HCT116 (cell line): ENCODE measurements at regions not wholly inside any gene's neighbourhood (a gene's known extent, or its start where the extent isn't known, plus 50 kb on each side); places are given as distances from the start of the nearest gene placed in this dataset.

ENCODE experiments used
- ATAC-seq: fragments of 200-7000 bp; cut with Tn5 transposase; 2 replicates; pipeline ENCODE4 v1.9.1; 2020; ENCODE audit warnings: mild to moderate bottlenecking, moderate library complexity
- BruUV-seq: library from RNA; stranded (reverse); fragments of 400-500 nt; replicated peaks from 2 replicates; lab custom pipeline; 2021; lab: Mats Ljungman, UMichigan
- CTCF ChIA-PET: fragments of 300-600 bp; sonication (Branson Sonifier 250); formaldehyde crosslinking; loops from one replicate; lab custom pipeline; 2021; ENCODE audit warnings: antibody characterized with exemption; lab: Charles Lee
- POLR2A ChIA-PET: fragments of 300-600, 350-600 bp; sonication (Branson Sonifier 250); formaldehyde crosslinking; loops from one replicate; lab custom pipeline; 2021; ENCODE audit warnings: antibody characterized with exemption; lab: Charles Lee
- RAD21 ChIA-PET, 2 experiments: fragments of 300-600 bp; sonication (Branson Sonifier 250); formaldehyde crosslinking; loops; one replicate each; lab custom pipeline; 2023; ENCODE audit warnings: low total read pairs in 2 of 2; ENCODE audit not compliant: uncharacterized antibody in 2 of 2, unreplicated experiment in 2 of 2, low non-redundant PET in 1 of 2; lab: Charles Lee
- DNase-seq: peaks from one replicate; pipeline ENCODE4 v3.0.0-alpha.2; 2010; ENCODE audit warnings: low read depth, low spot score
- H2AFZ ChIP-seq: fragments of 200-600 bp; shearing (Covaris generic), sonication (generic); 2 replicates; pipeline ENCODE4 v1.6.1; 2017; ENCODE audit warnings: low read depth, mixed run types, mixed read lengths, antibody characterized with exemption, low read length; ENCODE audit not compliant: poor library complexity, severe bottlenecking
- H3K27ac ChIP-seq: 2 replicates; pipeline ENCODE4 v1.5.1; 2012; ENCODE audit warnings: low read depth, low read length
- H3K27me3 ChIP-seq: fragments of 200-600 bp; sonication (generic); 2 replicates; pipeline ENCODE4 v1.6.1; 2016; ENCODE audit warnings: mixed run types, low read length, mixed read lengths; ENCODE audit not compliant: insufficient read depth
- H3K36me3 ChIP-seq, 2 experiments: fragments of 200-500 bp in 1 of 2; fragments of 200-600 bp in 1 of 2; sonication (Bioruptor generic) in 1 of 2; sonication (generic) in 1 of 2; 2 replicates each; pipeline versions ENCODE4 v1.5.1 to v1.6.1; 2014 to 2016; ENCODE audit warnings: low read length in 2 of 2, inconsistent platforms in 1 of 2, mixed read lengths in 1 of 2, mixed run types in 1 of 2; ENCODE audit not compliant: insufficient read depth in 2 of 2, control insufficient read depth in 1 of 2
- H3K4me1 ChIP-seq, 2 experiments: fragments of 200-600 bp in 1 of 2; sonication (generic) in 1 of 2; 2 replicates each; pipeline versions ENCODE4 v1.5.1 to v1.6.1; 2012 to 2017; ENCODE audit warnings: low read length in 2 of 2, inconsistent platforms in 1 of 2, mild to moderate bottlenecking in 1 of 2, mixed read lengths in 1 of 2, mixed run types in 1 of 2, moderate library complexity in 1 of 2; ENCODE audit not compliant: insufficient read depth in 2 of 2, control insufficient read depth in 1 of 2
- H3K4me2 ChIP-seq: fragments of 200-600 bp; sonication (generic); 2 replicates; pipeline ENCODE4 v1.6.1; 2017; ENCODE audit warnings: mixed run types, low read length, mixed read lengths
- H3K4me3 ChIP-seq, 2 experiments: fragments of 200-600 bp in 1 of 2; sonication (generic) in 1 of 2; replicated peaks in 1 of 2; 2 replicates each; pipeline ENCODE4 v1.5.1; 2011 to 2016; ENCODE audit warnings: low read length in 2 of 2, control low read depth in 1 of 2, low read depth in 1 of 2, mild to moderate bottlenecking in 1 of 2, mixed read lengths in 1 of 2, mixed run types in 1 of 2
- H3K79me2 ChIP-seq: fragments of 200-600 bp; sonication (generic); 2 replicates; pipeline ENCODE4 v1.6.1; 2017; ENCODE audit warnings: mild to moderate bottlenecking, mixed run types, low read length, moderate library complexity, mixed read lengths; ENCODE audit not compliant: insufficient read depth
- H3K9ac ChIP-seq: fragments of 200-600 bp; sonication (generic); 2 replicates; pipeline ENCODE4 v1.6.1; 2016; ENCODE audit warnings: low read length, mixed read lengths
- H3K9me2 ChIP-seq: fragments of 200-600 bp; sonication (generic), shearing (Covaris generic); 2 replicates; pipeline ENCODE4 v1.6.1; 2017; ENCODE audit warnings: mixed run types, mild to moderate bottlenecking, moderate library complexity; ENCODE audit not compliant: insufficient read depth
- H3K9me3 ChIP-seq, 2 experiments: fragments of 200-500 bp in 1 of 2; fragments of 200-600 bp in 1 of 2; sonication (Bioruptor generic) in 1 of 2; sonication (generic) in 1 of 2; 2 replicates each; pipeline ENCODE4 v1.6.1; 2014 to 2017; ENCODE audit warnings: low read length in 2 of 2, mixed read lengths in 2 of 2, inconsistent platforms in 1 of 2, low read depth in 1 of 2, mild to moderate bottlenecking in 1 of 2, mixed run types in 1 of 2, moderate library complexity in 1 of 2; ENCODE audit not compliant: control insufficient read depth in 1 of 2, insufficient read depth in 1 of 2
- H4K20me1 ChIP-seq: fragments of 200-600 bp; sonication (generic), shearing (Covaris generic); 2 replicates; pipeline ENCODE4 v1.6.1; 2017; ENCODE audit warnings: mixed run types, mild to moderate bottlenecking, moderate library complexity; ENCODE audit not compliant: insufficient read depth
- CEBPB ChIP-seq: IDR thresholded peaks from 2 replicates; pipeline ENCODE4 v1.6.1; 2012; ENCODE audit warnings: low read depth
- CTCF ChIP-seq, 3 experiments: fragments of 200-600 bp in 1 of 3; sonication (generic) in 1 of 3; IDR thresholded peaks in 2 of 3; conservative IDR thresholded peaks in 1 of 3; 2 replicates each; pipeline ENCODE4 v1.5.1; 2012 to 2017; ENCODE audit warnings: low read depth in 2 of 3, low read length in 2 of 3, antibody characterized with exemption in 1 of 3, borderline replicate concordance in 1 of 3, control low read depth in 1 of 3, mild to moderate bottlenecking in 1 of 3, mixed read lengths in 1 of 3, mixed run types in 1 of 3, moderate library complexity in 1 of 3; ENCODE audit not compliant: insufficient read depth in 1 of 3
- EGR1 ChIP-seq: IDR thresholded peaks from 2 replicates; pipeline ENCODE4 v1.6.1; 2012; ENCODE audit warnings: low read depth
- FOSL1 ChIP-seq: IDR thresholded peaks from 2 replicates; pipeline ENCODE4 v1.6.1; 2012; ENCODE audit warnings: low read depth
- POLR2AphosphoS5 ChIP-seq: IDR thresholded peaks from 2 replicates; pipeline ENCODE4 v1.6.1; 2011; ENCODE audit warnings: mild to moderate bottlenecking, low read depth, low read length, moderate library complexity
- SRF ChIP-seq: IDR thresholded peaks from 2 replicates; pipeline ENCODE4 v1.6.1; 2012; ENCODE audit warnings: low read depth
- TCF7L2 ChIP-seq: IDR thresholded peaks from 2 replicates; pipeline ENCODE4 v1.7.0; 2011; ENCODE audit warnings: borderline replicate concordance, inconsistent platforms; ENCODE audit not compliant: insufficient read depth, insufficient read length; ENCODE audit errors: extremely low read depth
- YY1 ChIP-seq: IDR thresholded peaks from 2 replicates; pipeline ENCODE4 v1.6.1; 2011; ENCODE audit warnings: low read length, low read depth, moderate library complexity, mild to moderate bottlenecking; ENCODE audit not compliant: insufficient replicate concordance; ENCODE audit errors: extremely low read depth
- intact Hi-C: fragments of 100-400 bp; cut with micrococcal nuclease; formaldehyde crosslinking; loops from 2 replicates; pipeline ENCODE4 v1.10.0; 2022

- intact Hi-C loops = no loop called here
- BruUV-seq = no TSS peak
- POLR2A ChIA-PET = no interaction called here
Measured at GRCh38 chr4:134141728-134142127, 59.9 kb downstream of the PABPC4L start.

More at GRCh38 chr4:134141728-134142127, 59.9 kb downstream of the PABPC4L start:
- H3K27ac ChIP-seq = no peak overlapping the region
- H3K4me1 ChIP-seq = no peaks in the 10 kb centered on the region
- no peaks in the 10 kb centered on the region for H3K9me3 ChIP-seq
- RAD21 ChIA-PET = no interaction called here
- no peak for TF ChIP-seq POLR2AphosphoS5
- no peak for TF ChIP-seq EGR1
- TF ChIP-seq CEBPB = no peak
- TF ChIP-seq SRF = no peak
- no peak for TF ChIP-seq TCF7L2
- TF ChIP-seq CTCF (IDR thresholded peaks at IDR 0.05 in 2 of 3, conservative IDR thresholded peaks at IDR 0.05 in 1 of 3; ENCODE audit: borderline replicate concordance in 1 of 3, insufficient read depth in 1 of 3, low read depth in 2 of 3, low read length in 2 of 3) = 0 out of 6 replicates have a peak, but pooled peaks of 1 of the 3 experiments have one; percentile 2
- TF ChIP-seq YY1 = no peak
- TF ChIP-seq FOSL1 = no peak
- CTCF ChIA-PET = no interaction called here
- H3K9me2 ChIP-seq = no peaks in the 10 kb centered on the region
- DNase-seq (no peak), ATAC-seq (no peak)
- no peak overlapping the region for H3K4me3 ChIP-seq
- no peaks in the 10 kb centered on the region for H3K36me3 ChIP-seq
- no peaks in the 10 kb centered on the region for H4K20me1 ChIP-seq
- H2AFZ ChIP-seq = no peak overlapping the region
- no peak overlapping the region for H3K4me2 ChIP-seq
- H3K79me2 ChIP-seq = no peaks in the 10 kb centered on the region
- no peak overlapping the region for H3K9ac ChIP-seq
- no peaks in the 10 kb centered on the region for H3K27me3 ChIP-seq
